K562 (cell line): ENCODE measurements at regions not wholly inside any gene's neighbourhood (a gene's known extent, or its start where the extent isn't known, plus 50 kb on each side); places are given as distances from the start of the nearest gene placed in this dataset.

Source experiments
- ATAC-seq: fragments of 200-7000 bp; cut with Tn5 transposase; 3 replicates; pipeline ENCODE4 v1.9.1; 2020; ENCODE audit warnings: moderate library complexity
- BruUV-seq: library from RNA; stranded (reverse); fragments of 400-500 nt; replicated peaks from 2 replicates; lab custom pipeline; 2021; lab: Mats Ljungman, UMichigan
- CTCF ChIA-PET: fragments of 300-600 bp; formaldehyde crosslinking; extraction: SDS; loops from one replicate; lab custom pipeline; 2021; ENCODE audit warnings: low intra/inter-chr PET ratio; lab: Yijun Ruan, JAX
- POLR2A ChIA-PET: fragments of 300-600, 350-650 bp; sonication (Branson Sonifier 250); formaldehyde crosslinking; extraction: SDS; loops from one replicate; lab custom pipeline; 2021; ENCODE audit warnings: antibody characterized with exemption, inconsistent platforms; lab: Yijun Ruan, JAX
- DNase-seq, 4 experiments: peaks; one replicate each; pipeline versions ENCODE4 v3.0.0 to v3.0.0-alpha.2; 2011 to 2018; ENCODE audit warnings: low spot score in 3 of 4, mixed read lengths in 3 of 4; ENCODE audit errors: extremely low read depth in 1 of 4
- FAIRE-seq: peaks from 2 replicates; lab custom pipeline; 2011; peaks lifted over from hg19 to GRCh38; lab: Jason Lieb, UNC
- H2AFZ ChIP-seq: 2 replicates; pipeline ENCODE4 v1.6.0; 2011; ENCODE audit warnings: low read depth, low read length, control low read depth, inconsistent platforms
- H3K27ac ChIP-seq: fragments of 200-600 bp; 3 replicates; pipeline ENCODE4 v1.8.0; 2011; ENCODE audit warnings: low read depth, mild to moderate bottlenecking, control low read depth, inconsistent platforms, low read length, moderate library complexity, mixed read lengths; ENCODE audit errors: extremely low read depth
- H3K27me3 ChIP-seq, 2 experiments: fragments of 300-600 bp in 1 of 2; 2 replicates in 1 of 2; 3 replicates in 1 of 2; pipeline versions ENCODE4 v1.6.0 to v1.8.0; 2011; ENCODE audit warnings: inconsistent platforms in 2 of 2, low read length in 2 of 2, mild to moderate bottlenecking in 1 of 2, mixed read lengths in 1 of 2, moderate library complexity in 1 of 2; ENCODE audit not compliant: control insufficient read depth in 2 of 2, insufficient read depth in 2 of 2
- H3K36me3 ChIP-seq: fragments of 300-600 bp; 3 replicates; pipeline ENCODE4 v1.8.0; 2011; ENCODE audit warnings: mild to moderate bottlenecking, low read length, inconsistent platforms; ENCODE audit not compliant: control insufficient read depth, insufficient read depth
- H3K4me1 ChIP-seq, 2 experiments: fragments of 200-600 bp in 1 of 2; replicated peaks in 1 of 2; 2 replicates in 1 of 2; 3 replicates in 1 of 2; pipeline versions ENCODE4 v1.5.1 to v1.8.0; 2011; ENCODE audit warnings: inconsistent platforms in 2 of 2, low read length in 2 of 2, mild to moderate bottlenecking in 1 of 2, mixed read lengths in 1 of 2, moderate library complexity in 1 of 2; ENCODE audit not compliant: control insufficient read depth in 2 of 2, insufficient read depth in 2 of 2
- H3K4me2 ChIP-seq: 2 replicates; pipeline ENCODE4 v1.6.1; 2011; ENCODE audit warnings: low read length, control low read depth, inconsistent platforms, mixed read lengths; ENCODE audit not compliant: insufficient read depth
- H3K4me3 ChIP-seq: fragments of 200-600 bp; sonication (generic), shearing (Covaris generic); 2 replicates; pipeline ENCODE4 v1.5.1; 2016; ENCODE audit warnings: control low read depth, inconsistent platforms
- H3K79me2 ChIP-seq: fragments of 200-600 bp; 3 replicates; pipeline ENCODE4 v1.8.0; 2011; ENCODE audit warnings: low read length, inconsistent platforms; ENCODE audit not compliant: control insufficient read depth, insufficient read depth
- H3K9ac ChIP-seq, 2 experiments: 2 replicates each; pipeline versions ENCODE4 v1.6.0 to v1.6.1; 2011; ENCODE audit warnings: low read depth in 2 of 2, low read length in 2 of 2, control low read depth in 1 of 2, inconsistent platforms in 1 of 2, mild to moderate bottlenecking in 1 of 2, mixed read lengths in 1 of 2; ENCODE audit not compliant: insufficient read depth in 1 of 2
- H3K9me1 ChIP-seq: one replicate; pipeline ENCODE4 v1.6.0; 2011; ENCODE audit warnings: inconsistent platforms, mild to moderate bottlenecking, low read length, moderate library complexity; ENCODE audit not compliant: control insufficient read depth, insufficient read depth
- H3K9me3 ChIP-seq: replicated peaks from 2 replicates; pipeline ENCODE4 v1.5.1; 2011; ENCODE audit warnings: low read depth, low read length, inconsistent platforms; ENCODE audit not compliant: control insufficient read depth, insufficient read depth
- H4K20me1 ChIP-seq: replicated peaks from 2 replicates; pipeline ENCODE4 v1.6.1; 2011; ENCODE audit warnings: low read length, inconsistent platforms, mixed read lengths; ENCODE audit not compliant: control insufficient read depth, insufficient read depth
- CLOCK ChIP-seq: fragments of 250-450 bp; sonication (Bioruptor Pico); IDR thresholded peaks from 2 replicates; pipeline ENCODE4 v1.4.0; 2020; ENCODE audit warnings: mild to moderate bottlenecking, moderate library complexity, borderline replicate concordance
- CSDE1 ChIP-seq, 2 experiments: fragments of 450-650 bp; IDR thresholded peaks; 2 replicates each; pipeline ENCODE4 v1.6.1; 2016; ENCODE audit warnings: mild to moderate bottlenecking in 1 of 2
- SMARCE1 ChIP-seq: fragments of 450-650 bp; IDR thresholded peaks from 2 replicates; pipeline ENCODE4 v1.7.1; 2016; ENCODE audit warnings: mild to moderate bottlenecking
- ZNF133 ChIP-seq: fragments of 250-450 bp; sonication (Bioruptor Pico); IDR thresholded peaks from 2 replicates; pipeline ENCODE4 v1.4.0; 2020; ENCODE audit warnings: mild to moderate bottlenecking
- ZNF778 ChIP-seq: fragments of 450-650 bp; formaldehyde crosslinking; IDR thresholded peaks from 2 replicates; pipeline ENCODE4 v1.4.0; 2020; ENCODE audit warnings: mild to moderate bottlenecking, moderate library complexity
- WGBS: fragments of 100-300 bp; shearing (Covaris generic); methylation state at CpG from one replicate; pipeline ENCODE4 v1.1.6; 2016; ENCODE audit warnings: low coverage, mixed read lengths; ENCODE audit not compliant: insufficient coverage; ENCODE audit errors: missing lambda C conversion rate; 5-methylcytosine and 5-hydroxymethylcytosine counted together
- in situ Hi-C: fragments of 300-500 bp; cut with MboI; formaldehyde crosslinking; loops from 4 replicates; pipeline ENCODE4 v1.15.0; 2018; ENCODE audit warnings: inconsistent platforms, mixed read lengths
- intact Hi-C: fragments of 100-400 bp; cut with micrococcal nuclease; formaldehyde crosslinking; loops from 2 replicates; pipeline ENCODE4 v1.14.2; 2022

- BruUV-seq = no TSS peak
- no peaks in the 10 kb centered on the region for H3K9me3 ChIP-seq
- DNase-seq (no peak), ATAC-seq (no peak), FAIRE-seq (no peak)
- no peaks in the 10 kb centered on the region; a peak in 1 of 5 replicates for H3K27me3 ChIP-seq
- H3K4me3 ChIP-seq = no peak overlapping the region
- peaks cover 12% of the 10 kb centered on the region; the same call in 1 of the 2 replicates for H4K20me1 ChIP-seq
- H3K9ac ChIP-seq = no peak overlapping the region; a peak in 1 of 4 replicates
- H3K4me2 ChIP-seq = no peak overlapping the region
- H3K36me3 ChIP-seq = no peaks in the 10 kb centered on the region
- in situ Hi-C loops = no loop called here
- no peak overlapping the region for H2AFZ ChIP-seq
- TF ChIP-seq ZNF133 (CRISPR knock-in tag) (no peak), SMARCE1 (no peak), CSDE1 (IDR thresholded peaks at IDR 0.05) (no peak), ZNF778 (CRISPR knock-in tag) (no peak), CLOCK (no peak)
- no peaks in the 10 kb centered on the region for H3K79me2 ChIP-seq
- ChIA-PET POLR2A (no interaction called here), CTCF (no interaction called here)
- 0% methylated on average over 7 of the region's 7 CpGs for WGBS
- H3K9me1 ChIP-seq = no peaks in the 10 kb centered on the region
- H3K27ac ChIP-seq = no peak overlapping the region
- H3K4me1 ChIP-seq = no peaks in the 10 kb centered on the region
- intact Hi-C loops = no loop called here
Observed at GRCh38 chr1:29963946-29964345, 727.6 kb downstream of the PTPRU start.
